Adrenal gland (tissue), 5 donors: ENCODE measurements at regions not wholly inside any gene's neighbourhood (a gene's known extent, or its start where the extent isn't known, plus 50 kb on each side); places are given as distances from the start of the nearest gene placed in this dataset.

Source experiments
- CTCF ChIP-seq, 6 experiments: fragments of 450-650 bp in 4 of 6; fragments of 200-600 bp in 2 of 6; sonication (generic) in 1 of 6; IDR thresholded peaks; 1 replicate in 5 of 6; 2 replicates in 1 of 6; pipeline versions ENCODE4 v1.5.1 to v1.8.0; 2016 to 2021; ENCODE audit warnings: antibody characterized with exemption in 6 of 6, mild to moderate bottlenecking in 2 of 6, moderate library complexity in 1 of 6
- POLR2A ChIP-seq, 2 donors: fragments of 450-650 bp; IDR thresholded peaks; one replicate each; pipeline ENCODE4 v1.6.1; 2017; ENCODE audit warnings: antibody characterized with exemption in 2 of 2, mild to moderate bottlenecking in 2 of 2, moderate library complexity in 1 of 2
- donor health status: DM: no; HTN: no; CAD: no.

- TF ChIP-seq POLR2A (IDR thresholded peaks at IDR 0.05) = no peak
- no peak for TF ChIP-seq CTCF (IDR thresholded peaks at IDR 0.05)
Observed at GRCh38 chr6:168724033-168724432, 283.0 kb downstream of the SMOC2 start.
